ENCODE measurements at regions not wholly inside any gene's neighbourhood (a gene's known extent, or its start where the extent isn't known, plus 50 kb on each side); places are given as distances from the start of the nearest gene placed in this dataset.

- TF ChIP-seq CTCF (conservative IDR thresholded peaks at IDR 0.05; ENCODE audit: low read length) (no peak), EZH2phosphoT487 (IDR thresholded peaks at IDR 0.05; ENCODE audit: borderline replicate concordance, low read depth, low read length) (no peak)
Observed at GRCh38 chr13:110777251-110777820, 63.8 kb downstream of the ING1 start.
